COR-L47 (cell line): ENCODE measurements at regions not wholly inside any gene's neighbourhood (a gene's known extent, or its start where the extent isn't known, plus 50 kb on each side); places are given as distances from the start of the nearest gene placed in this dataset.

ENCODE experiments used
- DNase-seq: peaks from one replicate; lab custom pipeline; 2025; lab: John Stamatoyannopoulos, UW

DNA sequence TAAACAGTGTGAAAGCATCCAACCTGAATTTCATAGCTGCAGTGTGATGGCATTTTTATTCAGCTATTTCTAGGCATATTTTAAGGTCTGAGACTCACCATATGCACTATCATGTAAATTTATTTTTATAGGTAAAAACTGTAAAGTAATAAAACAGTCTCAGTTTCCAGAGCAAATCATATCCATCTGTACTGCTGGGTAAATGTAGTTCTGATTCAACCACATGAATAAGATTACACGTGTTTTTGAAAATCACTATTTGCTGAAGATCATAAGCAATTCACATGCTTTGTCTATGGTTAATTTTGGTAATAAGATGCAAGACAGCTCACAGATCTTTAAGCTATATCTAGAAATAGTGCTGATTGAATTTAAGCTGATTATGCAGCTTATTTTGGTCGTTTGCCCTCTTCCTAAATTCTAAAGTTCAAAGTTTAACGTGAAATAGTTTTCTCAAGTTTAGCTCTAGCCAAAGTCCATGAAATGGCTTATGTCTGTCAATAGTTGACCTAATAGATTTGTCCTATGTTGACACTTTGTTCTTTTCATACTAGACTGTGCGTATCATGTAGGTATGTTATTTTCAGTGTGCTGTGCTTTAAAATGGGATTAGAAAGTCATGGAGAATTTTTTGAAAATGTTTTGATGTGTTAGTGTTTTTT is 489.0 kb downstream of the USP25 start:
- no peak for DNase-seq

DNA sequence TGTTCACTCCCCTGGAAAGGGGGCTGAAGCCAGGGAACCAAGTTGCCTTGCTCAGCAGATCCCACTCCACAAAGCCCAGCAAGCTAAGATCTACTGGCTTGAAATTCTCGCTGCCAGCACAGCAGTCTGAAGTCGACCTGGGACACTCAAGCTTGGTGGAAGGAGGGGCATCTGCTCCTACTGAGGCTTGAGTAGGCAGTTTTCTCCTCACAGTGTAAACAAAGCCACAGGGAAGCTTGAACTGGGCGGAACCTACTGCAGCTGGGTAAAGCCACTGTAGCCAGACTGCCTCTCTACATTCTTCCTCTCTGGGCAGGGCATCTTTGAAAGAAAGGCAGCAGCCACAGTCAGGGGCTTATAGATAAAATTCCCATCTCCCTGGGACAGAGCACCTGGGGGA is 495.0 kb downstream of the USP25 start:
- peak; percentile 1 for DNase-seq

DNA sequence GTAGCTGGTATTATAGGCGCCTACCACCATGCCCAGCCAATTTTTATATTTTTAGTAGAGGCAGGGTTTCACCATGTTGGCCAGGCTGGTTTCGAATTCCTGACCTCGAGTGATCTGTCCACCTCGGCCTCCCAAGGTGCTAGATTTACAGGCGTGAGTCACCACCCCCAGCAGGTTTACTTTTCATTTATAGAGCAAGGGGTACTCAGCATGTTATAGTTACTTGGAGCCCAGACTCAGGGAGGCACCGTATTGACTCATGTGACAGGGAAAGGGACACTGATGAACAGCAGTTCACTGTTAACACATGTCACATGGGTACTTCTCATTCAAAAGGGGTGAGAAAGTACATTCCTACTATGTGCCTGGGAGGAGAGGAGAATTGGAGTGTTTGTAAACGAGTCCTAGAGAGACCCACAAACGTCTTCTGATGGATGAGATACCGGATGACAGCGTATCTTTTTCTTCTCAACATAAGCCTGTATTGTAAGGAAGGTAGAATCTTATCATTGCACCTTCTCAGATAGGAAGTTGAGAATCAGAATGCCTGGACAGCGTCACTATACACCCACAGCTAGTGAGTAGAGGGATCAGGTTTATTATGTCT is 510.0 kb downstream of the USP25 start:
- DNase-seq = no peak

DNA sequence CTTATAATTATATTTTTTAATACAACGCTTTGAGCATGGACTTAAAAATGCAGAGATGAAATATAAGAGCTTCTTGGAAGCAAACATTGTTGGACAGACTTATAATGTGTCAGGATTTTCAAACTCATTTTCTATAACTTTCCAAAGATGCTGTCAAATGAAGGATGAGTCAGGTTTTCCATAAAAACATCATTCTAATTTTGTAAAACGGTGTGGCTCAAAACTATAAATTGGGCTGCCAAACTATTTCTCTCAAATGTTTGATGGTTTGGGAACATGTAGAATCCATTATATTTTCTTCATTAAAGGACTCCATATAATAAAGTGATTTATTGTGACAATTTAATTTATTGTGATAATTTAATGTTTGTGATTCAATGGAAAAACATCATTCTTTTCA is 511.2 kb downstream of the USP25 start:
- no peak for DNase-seq

DNA sequence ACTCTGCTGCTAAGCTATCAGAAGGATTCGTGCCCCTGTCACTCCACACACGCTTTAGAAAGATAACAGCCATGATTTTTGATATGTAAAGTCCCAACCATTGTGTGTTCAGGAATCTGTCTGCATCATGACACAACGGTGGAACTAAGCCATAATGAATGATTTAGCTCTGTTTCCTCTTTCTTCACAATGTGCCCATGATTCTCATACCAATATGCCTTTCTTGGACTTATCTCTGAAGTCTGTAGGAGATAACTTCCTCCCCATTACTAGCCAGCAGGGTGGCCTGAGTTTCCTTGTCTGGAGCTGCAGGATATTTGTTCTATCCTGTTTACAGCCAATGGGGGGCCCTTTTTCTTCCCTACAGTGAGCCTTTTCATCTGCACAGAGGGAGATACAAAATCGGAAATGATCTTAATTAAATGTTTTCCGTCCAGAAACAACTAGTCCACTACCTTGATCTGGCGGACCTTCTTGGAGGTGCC is 511.7 kb downstream of the USP25 start:
- peak; percentile 19 for DNase-seq

DNA sequence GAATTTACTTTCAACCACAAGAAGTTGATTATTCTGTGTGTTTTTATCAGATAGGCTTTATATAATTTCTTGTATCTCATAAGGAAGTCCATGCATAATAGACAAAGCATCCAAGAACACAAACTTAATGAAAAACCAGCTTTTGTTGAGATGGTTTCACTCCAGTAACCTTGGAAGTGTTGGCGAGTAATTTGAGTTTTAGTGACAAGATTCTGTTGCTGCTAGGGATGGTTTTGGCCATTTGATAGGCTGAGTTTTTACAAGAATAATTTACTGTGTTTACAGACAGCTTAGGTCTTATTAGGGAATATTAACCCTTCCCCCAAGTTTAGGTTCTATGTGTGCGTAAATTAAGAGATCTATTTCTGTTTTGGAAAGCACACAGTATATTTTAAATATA is 513.6 kb downstream of the USP25 start:
- DNase-seq = no peak

DNA sequence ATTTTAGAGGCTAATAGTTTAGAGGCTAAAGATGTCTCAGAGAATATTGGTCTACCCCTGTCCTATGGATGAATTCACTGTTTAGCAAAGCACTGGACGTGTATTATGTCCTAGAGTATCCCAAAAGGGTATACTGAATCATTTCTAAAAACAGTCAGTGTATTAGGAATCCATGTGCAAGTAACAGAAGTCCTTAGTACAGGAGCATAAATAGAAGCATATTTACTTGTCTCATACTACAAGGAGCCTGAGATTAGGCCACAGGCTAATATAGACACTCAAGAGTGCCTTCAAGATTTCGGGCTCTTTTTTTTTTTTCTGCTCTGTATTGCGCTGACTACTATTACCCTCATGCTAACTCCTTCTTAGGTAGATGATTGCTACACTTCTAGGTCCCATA is 518.9 kb downstream of the USP25 start:
- DNase-seq = no peak

DNA sequence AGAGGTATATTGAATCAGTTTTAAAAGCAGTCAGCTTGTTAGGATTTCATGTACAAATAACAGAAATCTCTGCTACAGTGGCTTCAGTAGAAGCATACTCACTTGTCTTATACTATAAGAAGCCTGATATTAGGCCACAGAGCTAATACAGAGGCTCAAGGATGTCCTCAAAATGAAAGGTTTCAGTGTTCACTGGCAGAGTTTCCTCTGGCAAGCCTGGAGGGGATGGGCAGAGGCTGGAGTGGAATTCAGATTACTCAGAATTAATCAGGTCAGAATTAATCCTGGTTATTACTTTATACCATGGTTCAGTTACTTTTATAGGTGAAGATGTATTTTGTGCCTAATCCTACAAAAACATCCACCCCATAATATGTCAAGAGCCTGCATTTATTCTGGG is 520.5 kb downstream of the USP25 start:
- DNase-seq = no peak

DNA sequence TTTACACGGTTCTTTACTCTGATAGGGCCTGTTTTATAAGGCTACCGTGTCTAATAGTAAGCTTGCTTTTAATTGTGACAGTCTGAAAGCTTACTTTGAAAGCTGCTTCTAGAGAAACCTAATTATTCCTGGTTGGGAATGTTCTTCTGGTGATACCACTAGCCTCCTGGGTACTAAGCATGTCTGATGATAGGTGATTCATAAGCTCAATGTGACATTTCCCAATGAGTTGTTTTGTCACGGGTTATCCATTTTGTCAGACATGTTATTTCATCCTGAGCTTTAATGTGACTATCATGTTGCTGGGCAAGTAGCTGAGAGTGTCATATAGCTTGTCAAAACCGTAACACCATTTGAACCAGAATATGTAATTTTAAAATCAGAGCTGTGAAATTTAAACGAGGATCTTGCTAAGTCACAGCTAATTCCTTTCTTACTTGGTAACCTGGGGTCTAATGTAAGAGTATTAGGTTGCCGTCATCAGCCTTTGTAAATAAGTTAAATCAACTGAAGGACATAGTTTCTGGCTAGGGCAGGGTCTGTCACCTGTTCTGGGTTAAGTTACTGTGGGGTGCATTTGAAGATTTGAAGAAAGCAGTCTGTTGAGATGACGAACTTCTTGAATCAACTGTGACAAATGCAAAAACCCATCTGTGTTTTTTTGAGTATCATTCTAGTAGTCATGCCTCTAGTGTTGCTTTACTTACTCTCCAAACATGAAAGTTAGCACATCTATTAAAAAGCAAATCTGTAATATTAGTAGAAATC is 529.2 kb downstream of the USP25 start:
- DNase-seq = no peak

DNA sequence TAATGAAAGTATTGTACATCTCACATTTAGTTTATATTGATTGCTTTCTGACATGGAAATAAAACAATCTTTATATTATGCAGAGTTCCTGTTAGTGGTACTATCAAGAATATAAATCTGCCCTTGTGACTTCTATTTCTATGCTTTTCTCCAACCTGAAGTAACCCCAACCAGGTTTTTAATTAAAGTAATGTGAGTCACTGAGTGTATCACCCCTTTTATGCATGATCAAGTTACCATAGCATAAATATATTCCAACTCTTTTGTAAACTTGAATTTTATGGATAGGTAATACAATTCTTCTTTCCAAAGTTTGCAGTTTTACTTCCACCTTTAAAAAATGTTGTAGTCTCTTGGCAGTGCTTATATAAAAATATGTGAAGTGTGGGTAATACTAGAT is 532.3 kb downstream of the USP25 start:
- no peak for DNase-seq

DNA sequence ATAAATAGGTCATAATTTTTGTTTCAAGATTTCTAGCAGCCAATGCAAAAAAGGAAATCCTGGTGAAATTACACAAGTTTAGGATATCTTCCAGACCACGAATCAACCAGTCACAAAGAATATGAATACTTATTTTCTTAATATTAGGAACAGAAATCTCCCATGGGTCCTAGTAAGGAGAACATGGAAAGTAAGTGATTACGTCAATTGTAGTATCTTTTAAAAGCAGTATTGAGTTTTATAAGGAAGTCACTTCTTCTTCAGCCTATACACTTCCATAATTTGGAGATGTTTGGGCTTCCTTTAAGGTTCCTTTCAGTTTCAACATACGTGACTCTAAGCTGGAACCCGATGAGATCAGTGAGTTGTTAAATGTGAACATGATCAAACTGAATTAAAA is 534.5 kb downstream of the USP25 start:
- no peak for DNase-seq

DNA sequence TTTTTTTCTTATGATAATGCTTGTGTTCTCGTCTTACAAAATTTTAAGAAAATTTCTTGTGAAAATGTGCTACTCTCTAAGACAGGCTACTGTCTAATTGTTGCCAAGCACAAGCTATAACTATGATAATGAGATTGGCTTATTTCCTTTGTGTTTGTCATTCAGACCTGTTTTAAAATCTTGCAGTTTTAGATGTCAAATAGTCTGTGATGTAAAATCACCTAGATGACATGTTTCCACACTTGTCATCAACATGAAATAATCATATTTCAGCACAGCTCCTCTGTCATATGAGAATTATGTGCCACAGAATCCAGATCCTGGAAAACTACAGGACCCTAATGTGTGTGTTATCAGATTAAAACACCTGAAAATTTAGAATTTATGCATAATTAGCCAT is 539.7 kb downstream of the USP25 start:
- DNase-seq = no peak

DNA sequence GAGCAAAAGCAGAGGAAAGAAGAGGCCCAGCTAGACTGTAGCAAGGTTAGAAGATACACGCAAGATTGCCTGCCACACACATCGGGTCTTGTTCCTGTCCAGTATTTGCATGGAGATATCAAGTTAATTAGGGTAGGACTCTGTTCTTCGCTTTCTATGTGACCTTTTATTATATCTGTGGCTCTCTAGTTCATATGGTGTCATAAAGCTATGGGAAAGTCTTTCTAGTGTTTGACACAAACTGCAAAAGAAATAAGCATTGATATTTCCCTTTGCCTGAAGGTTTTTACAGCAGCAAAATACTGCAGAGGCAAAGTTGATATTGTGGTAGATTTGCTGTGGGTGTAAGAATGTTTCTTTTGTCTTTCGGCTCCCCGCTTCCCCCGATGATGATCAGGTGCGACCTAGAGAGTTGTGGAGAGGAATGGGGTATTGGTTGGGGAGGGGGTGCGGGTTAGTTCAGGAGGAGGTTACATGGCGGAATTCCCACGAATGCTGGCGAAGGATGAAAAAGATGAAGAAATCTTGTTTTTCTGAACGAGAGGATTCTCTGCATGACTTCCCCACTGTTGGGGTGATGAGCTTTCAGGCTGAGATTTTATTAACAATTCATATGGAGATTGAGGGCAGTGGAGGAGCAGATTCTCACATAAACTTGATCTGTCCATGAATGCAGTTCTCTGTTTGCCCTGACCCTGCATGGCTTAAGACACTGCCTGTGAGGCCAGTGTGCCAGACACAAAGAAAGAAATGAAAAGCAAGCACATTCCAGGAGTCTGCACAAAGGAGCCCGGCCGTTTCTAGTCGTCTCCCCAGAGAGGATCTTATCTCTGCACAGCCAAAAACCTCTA is 550.2 kb downstream of the USP25 start:
- no peak for DNase-seq

DNA sequence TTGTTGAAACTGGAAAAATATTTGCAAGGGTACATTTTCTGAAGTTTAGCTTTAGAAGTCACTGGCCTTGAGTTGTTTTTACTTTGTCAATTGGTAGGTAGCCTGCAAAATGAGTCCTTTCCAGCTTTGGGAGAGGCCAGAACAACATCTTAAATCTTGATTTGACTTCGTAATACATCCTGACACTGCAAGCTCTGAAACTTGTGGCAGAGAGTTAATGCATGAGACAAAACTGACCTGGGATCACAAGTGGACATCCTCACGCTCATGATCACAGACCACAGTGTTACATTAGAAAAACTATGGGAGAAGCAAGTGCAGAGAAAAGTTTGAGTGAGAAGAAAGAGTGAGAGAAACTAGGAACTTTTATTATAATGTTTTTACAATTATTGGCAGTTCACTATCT is 550.9 kb downstream of the USP25 start:
- DNase-seq = no peak

DNA sequence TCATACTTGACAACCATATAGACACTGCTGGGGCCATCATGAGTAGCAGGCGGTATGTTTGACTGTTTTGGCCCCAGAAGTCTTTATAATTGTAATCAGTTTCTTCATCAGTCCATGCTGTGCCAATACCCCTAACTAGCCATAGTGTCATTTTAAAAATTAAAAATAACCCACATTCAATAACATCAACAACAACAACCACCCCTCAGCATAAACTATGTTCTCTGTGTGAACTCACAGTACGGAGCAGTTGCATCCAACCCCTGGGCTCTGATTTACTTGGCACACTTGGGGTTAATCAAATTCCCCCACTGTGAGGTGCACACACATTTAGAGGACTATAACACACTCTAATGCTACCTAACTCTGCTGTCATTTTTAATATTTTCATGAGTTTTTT is 553.7 kb downstream of the USP25 start:
- DNase-seq = no peak

DNA sequence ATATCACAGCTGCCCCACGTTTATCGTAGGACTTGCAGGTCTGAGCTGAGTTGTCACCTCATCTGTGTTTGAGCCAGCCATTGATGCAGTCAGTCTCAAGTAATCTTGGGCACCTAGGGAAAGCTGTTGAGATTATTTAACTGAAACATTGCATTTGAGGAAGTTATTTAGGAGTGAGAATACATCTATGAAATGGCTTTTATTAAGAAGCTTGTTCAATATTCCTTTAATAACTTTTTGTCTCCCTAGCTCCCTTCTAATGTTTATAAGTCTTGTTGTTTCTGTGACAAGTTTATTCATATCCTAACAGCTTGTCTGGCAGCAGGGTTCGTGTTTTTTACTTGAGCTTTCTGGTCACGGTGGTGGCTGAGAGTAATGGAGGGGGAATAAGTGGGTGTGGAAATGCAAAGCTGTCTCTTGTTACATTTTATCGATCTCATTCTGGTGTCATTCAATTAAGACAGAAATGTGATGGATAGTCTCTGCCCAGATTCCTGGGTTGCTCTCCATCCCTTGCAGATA is 555.9 kb downstream of the USP25 start:
- DNase-seq = no peak

DNA sequence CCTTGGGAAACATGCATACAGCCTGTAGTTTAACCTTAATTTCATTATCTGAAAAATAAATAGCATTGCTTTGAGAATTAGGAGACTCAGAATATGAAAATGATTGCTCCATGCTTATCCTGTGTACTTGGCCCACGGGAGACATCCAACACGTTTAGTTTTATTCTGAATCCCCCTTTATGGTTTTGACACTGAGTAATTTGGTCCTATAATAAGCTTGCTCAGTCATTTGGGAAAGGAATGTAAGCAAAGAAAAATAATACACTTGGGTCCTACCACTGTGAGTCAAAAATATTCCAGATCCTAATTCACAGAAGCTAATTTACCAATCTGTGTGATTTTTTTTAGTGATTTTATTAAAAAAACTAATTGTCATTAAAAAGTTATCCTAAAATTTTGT is 557.3 kb downstream of the USP25 start:
- no peak for DNase-seq

DNA sequence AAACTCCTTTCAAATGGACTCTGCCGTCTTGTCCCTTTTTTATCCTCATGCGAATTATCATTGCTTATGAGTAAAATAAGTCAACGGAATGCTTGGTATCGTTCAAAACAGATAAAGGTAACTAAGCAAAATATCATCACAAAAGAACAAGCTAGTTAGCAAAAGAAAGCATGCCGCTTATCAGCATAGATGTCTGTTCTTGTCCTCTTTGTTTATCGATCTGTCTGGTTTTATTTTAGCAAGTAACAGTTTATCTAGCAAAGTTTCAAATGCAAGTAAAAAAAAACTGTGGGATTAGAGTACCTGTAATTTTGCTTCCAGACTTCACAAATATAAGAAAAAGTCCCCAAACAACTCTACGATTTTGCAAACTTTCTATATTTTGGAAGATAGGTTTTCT is 561.5 kb downstream of the USP25 start:
- DNase-seq = no peak

DNA sequence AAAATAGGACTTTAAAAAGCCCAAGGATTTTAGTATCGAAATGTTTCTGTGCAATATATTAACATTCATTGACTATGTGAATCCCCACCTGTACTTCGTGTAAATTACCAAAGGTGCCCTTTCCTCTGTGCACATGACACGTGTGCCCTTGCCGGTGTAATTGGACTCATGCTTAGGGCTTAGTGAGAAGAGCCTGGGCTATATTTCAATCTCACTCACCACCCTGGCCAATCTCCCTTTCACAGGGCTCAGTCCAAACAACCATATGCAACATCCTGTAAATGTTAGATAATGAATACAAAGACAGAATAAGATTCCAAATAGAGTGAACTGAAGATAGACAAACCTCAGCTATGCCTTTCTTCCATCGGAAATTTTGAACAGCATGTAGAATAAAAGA is 564.3 kb downstream of the USP25 start:
- DNase-seq = no peak

DNA sequence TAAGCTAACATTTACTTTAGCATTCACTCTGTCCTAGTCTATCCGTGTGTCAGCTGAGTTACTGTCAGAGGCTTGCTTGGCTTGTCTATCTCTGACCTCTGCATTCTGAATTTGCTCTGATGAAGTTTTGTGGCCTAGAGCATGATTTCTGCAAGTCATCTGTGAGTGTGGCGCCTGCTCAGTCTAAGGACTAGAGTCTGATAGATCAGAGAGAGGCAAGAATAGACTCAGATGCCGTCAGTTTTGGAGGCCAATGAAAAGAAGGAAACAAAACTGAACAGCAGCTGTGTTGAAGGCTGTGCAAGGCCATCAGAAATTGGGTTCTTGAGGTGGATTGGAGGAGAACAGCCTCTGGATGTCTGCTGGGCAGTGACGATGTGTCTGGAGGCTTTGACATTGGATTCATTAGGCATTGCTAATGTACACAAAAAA is 573.1 kb downstream of the USP25 start:
- DNase-seq = no peak

DNA sequence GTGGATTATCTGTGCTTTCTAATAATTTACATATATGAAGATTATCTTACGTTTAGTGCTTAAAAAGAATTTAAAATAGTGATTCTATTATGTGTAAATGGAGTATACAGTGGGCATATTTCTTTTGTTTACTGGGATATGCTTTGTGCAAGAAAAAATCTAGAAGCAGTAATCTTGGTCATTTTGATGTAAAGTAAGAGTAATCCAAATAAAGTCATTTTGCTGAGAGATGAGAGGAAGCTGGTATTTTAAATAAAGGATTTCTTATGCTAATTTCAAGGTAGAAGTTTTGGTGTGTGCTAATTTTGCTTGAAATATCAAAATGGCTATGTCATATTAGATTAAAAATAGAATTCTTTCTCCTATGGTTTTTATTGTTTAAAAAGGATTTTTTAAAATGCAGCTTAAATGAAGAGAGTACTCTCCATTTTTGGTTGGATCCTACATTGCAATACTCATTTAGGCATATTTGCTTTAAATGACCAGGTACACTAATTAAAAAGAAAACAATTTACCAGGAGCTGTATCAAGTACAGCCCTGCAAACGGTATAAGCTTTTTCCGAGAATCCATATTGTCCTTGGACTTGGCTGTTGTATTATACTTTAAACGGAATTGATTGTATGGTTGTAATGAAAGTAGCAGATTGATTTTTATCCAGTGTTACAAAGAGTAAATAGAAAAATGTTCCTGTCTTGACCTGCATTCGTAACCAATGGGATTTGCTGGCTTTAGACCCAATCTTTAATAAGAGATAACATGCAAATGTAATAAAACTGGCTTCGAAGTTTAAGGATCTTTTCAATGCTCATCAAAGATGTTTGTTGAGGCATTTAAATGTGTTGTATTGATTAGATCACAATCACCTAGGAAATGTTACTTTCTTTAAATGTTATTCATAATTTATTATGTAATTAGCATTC is 574.7 kb downstream of the USP25 start:
- no peak for DNase-seq
